ENCODE measurements at regions not wholly inside any gene's neighbourhood (a gene's known extent, or its start where the extent isn't known, plus 50 kb on each side); places are given as distances from the start of the nearest gene placed in this dataset.

DNA sequence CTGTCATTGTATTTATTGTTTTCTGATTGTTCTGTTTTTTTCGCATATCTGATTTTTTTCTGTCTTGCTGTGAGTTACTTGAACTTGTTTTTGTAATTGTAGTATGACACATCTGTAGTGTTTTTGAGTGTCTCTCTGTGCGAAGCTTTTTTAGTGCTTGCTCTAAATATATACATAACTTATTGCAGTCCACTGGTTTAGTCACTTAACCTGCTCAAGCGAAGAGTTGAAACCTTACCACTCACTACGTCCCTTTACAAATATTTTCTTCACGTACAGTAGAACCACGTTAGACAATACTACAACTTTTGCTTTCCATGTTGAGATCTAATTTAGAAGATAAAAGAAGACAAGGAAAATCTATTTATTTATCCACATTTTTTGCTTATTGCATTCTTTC lies 713.0 kb upstream of the GRM7 start:
- no peaks in the 10 kb centered on the region for H3K27me3 Mint-ChIP-seq
- H3K4me1 Mint-ChIP-seq = no peaks in the 10 kb centered on the region
- no peak overlapping the region for H3K27ac Mint-ChIP-seq
- ATAC-seq (replicated peaks) (no peak), DNase-seq (no peak)
- no peaks in the 10 kb centered on the region for H3K36me3 Mint-ChIP-seq
- peaks cover 0 to 5% of the 10 kb centered on the region in 2 donors for H3K9me3 Mint-ChIP-seq
- H3K4me3 Mint-ChIP-seq = no peak overlapping the region

DNA sequence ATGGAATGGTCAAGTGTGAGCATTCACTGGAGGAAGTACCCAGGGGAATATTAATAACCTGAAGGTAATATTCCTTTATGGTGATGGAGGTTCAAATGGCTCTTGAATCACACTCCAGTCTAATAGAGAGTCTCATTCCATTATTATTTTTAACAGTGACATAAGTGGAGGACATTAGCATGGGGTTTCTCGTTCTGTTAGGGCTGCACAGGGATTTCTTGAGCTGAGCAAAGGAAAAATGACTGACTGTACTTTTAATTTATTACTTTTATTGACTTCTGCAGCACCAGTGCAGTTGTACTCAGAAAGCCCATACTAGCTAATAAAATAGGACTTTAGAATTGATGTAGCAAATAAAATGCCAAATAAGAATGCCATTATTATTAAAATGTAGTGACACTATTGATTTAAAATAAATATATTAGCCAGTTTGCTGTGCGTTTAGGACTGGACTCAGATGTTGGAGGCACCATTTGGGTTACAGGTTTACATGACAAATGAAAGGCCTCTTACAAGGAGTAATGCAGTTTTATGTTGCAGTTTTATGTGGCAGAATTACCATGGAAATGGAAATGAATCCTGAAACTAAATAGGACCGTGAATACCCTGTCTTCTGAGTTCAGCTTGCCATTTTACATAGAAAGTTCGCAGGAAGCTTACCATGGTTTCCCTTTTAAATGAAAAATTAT lies 705.1 kb upstream of the GRM7 start:
- Mint-ChIP-seq H3K36me3 (no peaks in the 10 kb centered on the region), H3K27ac (no peak overlapping the region), H3K9me3 (peaks cover 0 to 1% of the 10 kb centered on the region in 2 donors), H3K27me3 (peaks cover 0 to 4% of the 10 kb centered on the region in 2 donors), H3K4me1 (no peaks in the 10 kb centered on the region), H3K4me3 (no peak overlapping the region)
- DNase-seq (no peak), ATAC-seq (replicated peaks) (no peak)

DNA sequence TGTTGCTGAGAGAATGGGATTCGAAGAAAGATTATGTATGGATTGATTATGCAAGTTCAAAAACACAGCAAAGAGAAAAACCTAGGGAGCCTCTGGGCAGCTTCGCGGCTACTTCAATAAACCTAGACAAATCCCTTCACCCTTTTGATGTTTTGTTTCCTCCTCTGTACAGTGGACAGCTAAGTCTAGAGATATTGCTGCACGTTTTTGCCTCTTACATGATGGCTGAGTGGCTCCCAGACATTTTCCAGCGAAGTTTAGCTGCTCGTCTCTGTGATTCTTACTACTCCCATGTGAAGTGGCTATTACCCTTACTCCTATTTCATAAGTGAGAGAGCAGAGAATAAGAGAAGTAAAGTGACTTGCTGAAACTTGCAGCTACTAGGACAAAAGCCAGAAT lies 695.0 kb upstream of the GRM7 start:
- H3K4me1 Mint-ChIP-seq = peaks cover 0 to 2% of the 10 kb centered on the region in 2 donors
- no peaks in the 10 kb centered on the region for H3K27me3 Mint-ChIP-seq

DNA sequence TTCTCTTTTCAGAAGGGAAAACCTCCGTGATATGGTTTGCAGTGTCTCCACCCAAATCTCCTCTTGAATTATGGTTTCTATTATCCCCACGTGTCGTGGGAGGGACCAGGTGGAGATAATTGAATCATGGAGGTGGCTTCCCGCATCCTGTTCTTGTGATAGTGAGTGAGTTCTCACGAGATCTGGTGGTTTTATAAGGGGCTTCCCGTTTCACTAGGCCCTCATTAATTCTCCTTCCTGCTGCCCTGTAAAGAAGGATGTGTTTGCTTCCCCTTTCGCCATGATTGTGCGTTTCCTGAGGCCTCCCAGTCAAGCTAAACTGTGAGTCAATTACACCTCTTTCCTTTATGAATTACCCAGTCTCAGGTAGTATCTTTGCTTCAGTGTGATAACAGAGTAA lies 692.7 kb upstream of the GRM7 start:
- Mint-ChIP-seq H3K4me3 (no peak overlapping the region), H3K27me3 (no peaks in the 10 kb centered on the region)

More for the DNA sequence above, 695.0 kb upstream of the GRM7 start:
- Mint-ChIP-seq H3K9me3 (peaks cover 0 to 2% of the 10 kb centered on the region in 2 donors), H3K36me3 (no peaks in the 10 kb centered on the region), H3K4me3 (no peak overlapping the region), H3K27ac (no peak overlapping the region)
- no peak for ATAC-seq (replicated peaks)
- DNase-seq = no peak

DNA sequence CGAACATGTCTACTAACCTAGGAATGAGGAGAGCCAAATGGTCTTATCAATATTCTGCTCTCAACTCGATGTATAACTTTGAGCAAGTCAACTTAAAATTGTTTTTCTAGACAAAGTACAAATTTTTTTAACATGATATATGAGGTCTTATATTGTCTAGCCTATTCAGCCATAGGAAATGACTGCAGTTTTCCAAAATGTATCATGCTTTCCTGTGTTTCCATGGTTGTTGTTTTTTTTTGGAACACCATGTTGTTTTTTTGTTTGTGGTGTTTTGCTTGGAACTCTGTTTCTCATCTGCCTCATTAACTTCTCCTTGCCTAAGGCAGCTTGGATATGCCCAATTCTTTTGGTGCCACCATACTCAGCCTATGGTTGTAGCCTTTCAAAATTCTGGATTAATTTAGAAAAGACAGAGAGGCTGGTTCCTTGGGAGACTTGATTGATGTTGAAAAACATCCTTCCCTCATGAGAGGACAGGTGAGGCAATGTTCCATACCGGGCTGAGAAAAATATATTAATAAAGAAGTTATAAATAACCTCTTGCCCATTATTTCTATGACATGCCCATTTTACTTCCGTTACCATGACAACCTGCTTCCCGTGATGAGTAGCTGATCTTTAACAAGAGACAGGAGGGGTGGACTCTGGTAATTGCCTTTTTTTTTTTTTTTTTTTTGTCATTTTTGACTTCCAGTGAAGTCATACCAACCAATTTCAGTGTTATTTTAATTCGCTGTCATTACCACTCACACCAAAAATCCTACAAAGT lies 687.9 kb upstream of the GRM7 start:
- peaks cover 0 to 2% of the 10 kb centered on the region in 2 donors for H3K9me3 Mint-ChIP-seq
- H3K4me1 Mint-ChIP-seq = peaks cover 0 to 2% of the 10 kb centered on the region in 2 donors
- H3K4me3 Mint-ChIP-seq = no peak overlapping the region
- H3K27me3 Mint-ChIP-seq = no peaks in the 10 kb centered on the region
- no peak for ATAC-seq (replicated peaks)
- H3K27ac Mint-ChIP-seq = no peak overlapping the region
- no peak for DNase-seq
- no peaks in the 10 kb centered on the region for H3K36me3 Mint-ChIP-seq

More for the DNA sequence above, 692.7 kb upstream of the GRM7 start:
- ATAC-seq (replicated peaks) (peak; percentile 51 to 62), DNase-seq (no peak)
- Mint-ChIP-seq H3K36me3 (no peaks in the 10 kb centered on the region), H3K27ac (peak overlapping the region; percentile 20), H3K9me3 (peaks cover 0 to 2% of the 10 kb centered on the region in 2 donors), H3K4me1 (peaks cover 0 to 2% of the 10 kb centered on the region in 2 donors)

DNA sequence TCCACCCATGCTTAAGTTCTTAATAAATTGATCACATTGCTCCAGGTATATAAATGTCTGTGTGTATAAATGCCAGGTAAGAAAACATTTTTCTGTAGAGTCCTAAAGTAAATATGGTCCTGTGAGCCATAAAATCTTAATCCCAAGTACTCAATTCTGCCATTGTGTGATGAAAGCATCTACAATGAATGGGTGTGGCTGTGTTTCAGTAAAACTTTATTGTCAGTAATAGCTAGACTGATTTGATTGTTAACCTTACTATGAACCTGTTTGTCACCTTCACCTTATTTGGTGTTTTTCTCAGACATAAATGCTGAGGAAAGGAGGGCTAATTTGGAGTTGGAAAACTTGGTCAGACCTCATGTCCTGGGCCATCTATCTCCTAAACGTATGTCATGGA lies 683.5 kb upstream of the GRM7 start:
- Mint-ChIP-seq H3K36me3 (no peaks in the 10 kb centered on the region), H3K27me3 (no peaks in the 10 kb centered on the region), H3K9me3 (no peaks in the 10 kb centered on the region), H3K27ac (no peak overlapping the region), H3K4me1 (no peaks in the 10 kb centered on the region), H3K4me3 (no peak overlapping the region)
- no peak for ATAC-seq (replicated peaks)
- no peak for DNase-seq

DNA sequence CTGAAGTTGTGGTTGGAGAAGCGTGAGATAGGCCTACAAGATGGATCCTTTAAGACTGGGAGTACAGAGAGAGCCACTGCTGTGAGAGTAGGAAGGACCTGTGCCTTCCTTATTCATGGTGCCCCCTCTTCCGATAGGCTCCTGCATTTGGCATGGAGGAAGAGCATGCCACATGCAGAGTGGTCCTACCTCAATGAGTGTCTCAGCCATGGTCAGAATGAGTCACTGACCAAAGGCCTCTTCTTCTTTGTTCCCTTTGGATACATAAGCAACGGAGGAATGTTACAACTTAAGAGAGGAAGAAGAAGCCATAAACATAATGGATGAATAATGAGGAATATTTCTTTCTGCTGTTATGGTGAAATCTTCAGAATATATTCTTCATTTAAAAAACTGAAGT lies 681.2 kb upstream of the GRM7 start:
- no peaks in the 10 kb centered on the region for H3K9me3 Mint-ChIP-seq
- DNase-seq (no peak), ATAC-seq (replicated peaks) (no peak)
- no peaks in the 10 kb centered on the region for H3K4me1 Mint-ChIP-seq
- H3K27me3 Mint-ChIP-seq = no peaks in the 10 kb centered on the region
- no peak overlapping the region for H3K27ac Mint-ChIP-seq
- H3K4me3 Mint-ChIP-seq = no peak overlapping the region
- H3K36me3 Mint-ChIP-seq = no peaks in the 10 kb centered on the region

DNA sequence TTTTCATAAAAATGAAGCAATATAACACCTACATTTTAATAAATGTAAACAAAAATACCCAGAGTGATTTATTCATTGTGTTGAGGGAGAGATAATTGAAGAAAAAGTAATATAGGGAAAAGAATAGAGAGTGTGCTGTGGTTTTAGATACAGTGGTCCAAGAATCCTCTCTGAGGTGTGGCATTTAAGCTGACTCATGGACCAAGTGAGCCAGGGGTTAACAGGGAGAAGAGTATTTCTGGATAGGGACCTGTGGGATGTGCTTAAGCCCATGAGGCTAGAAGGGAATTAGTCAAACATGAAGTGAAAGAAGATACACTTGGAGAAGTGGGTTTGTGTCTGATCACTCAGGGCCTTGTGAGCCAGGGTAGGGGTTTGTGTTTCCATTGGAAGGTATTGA lies 680.7 kb upstream of the GRM7 start:
- no peak overlapping the region for H3K27ac Mint-ChIP-seq
- DNase-seq (no peak), ATAC-seq (replicated peaks) (no peak)
- no peaks in the 10 kb centered on the region for H3K4me1 Mint-ChIP-seq
- no peaks in the 10 kb centered on the region for H3K36me3 Mint-ChIP-seq
- H3K27me3 Mint-ChIP-seq = no peaks in the 10 kb centered on the region
- H3K4me3 Mint-ChIP-seq = no peak overlapping the region
- H3K9me3 Mint-ChIP-seq = no peaks in the 10 kb centered on the region

DNA sequence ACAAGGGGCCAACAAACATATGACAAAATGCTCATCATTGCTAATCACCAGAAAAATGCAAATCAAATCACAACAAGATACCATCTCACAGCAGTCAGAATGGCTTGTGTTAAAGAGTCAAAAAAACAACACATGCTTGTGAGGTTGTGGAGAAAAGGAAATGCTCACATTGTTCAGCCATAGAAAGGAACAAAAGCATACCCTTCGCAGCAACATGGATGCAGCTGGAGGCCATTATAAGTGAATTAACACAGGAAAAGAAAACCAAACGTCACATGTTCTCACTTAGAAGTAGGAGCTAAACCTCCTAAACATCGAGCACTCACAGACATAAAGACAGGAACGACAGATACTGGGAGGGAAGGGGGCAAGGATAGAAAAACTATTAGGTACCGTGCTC lies 678.4 kb upstream of the GRM7 start:
- H3K27ac Mint-ChIP-seq = no peak overlapping the region
- H3K4me3 Mint-ChIP-seq = no peak overlapping the region
- H3K36me3 Mint-ChIP-seq = no peaks in the 10 kb centered on the region
- no peaks in the 10 kb centered on the region for H3K4me1 Mint-ChIP-seq
- ATAC-seq (replicated peaks) (no peak), DNase-seq (no peak)
- no peaks in the 10 kb centered on the region for H3K27me3 Mint-ChIP-seq
- H3K9me3 Mint-ChIP-seq = no peaks in the 10 kb centered on the region

DNA sequence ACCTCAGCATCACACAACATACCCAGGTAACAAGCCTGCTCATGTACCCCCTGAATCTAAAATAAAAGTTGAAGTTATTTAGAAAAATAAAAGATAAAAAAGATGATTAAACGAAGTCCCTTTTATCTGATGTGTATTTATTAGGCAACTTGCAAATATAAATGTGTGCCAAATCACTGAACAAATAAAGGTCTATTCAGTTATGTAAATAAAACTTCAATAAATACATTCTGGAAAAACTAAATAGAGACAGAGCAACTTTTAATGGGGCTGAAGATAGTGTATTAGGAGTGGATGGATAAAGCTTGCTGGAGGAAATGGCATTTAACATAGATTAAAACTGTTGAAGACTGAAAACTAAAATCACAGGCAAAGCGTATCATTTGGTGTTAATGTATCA lies 678.0 kb upstream of the GRM7 start:
- H3K4me1 Mint-ChIP-seq = no peaks in the 10 kb centered on the region
- DNase-seq = no peak
- no peak overlapping the region for H3K4me3 Mint-ChIP-seq
- no peak overlapping the region for H3K27ac Mint-ChIP-seq
- H3K36me3 Mint-ChIP-seq = no peaks in the 10 kb centered on the region
- no peak for ATAC-seq (replicated peaks)
- no peaks in the 10 kb centered on the region for H3K27me3 Mint-ChIP-seq
- H3K9me3 Mint-ChIP-seq = peaks cover 0 to 4% of the 10 kb centered on the region in 2 donors

DNA sequence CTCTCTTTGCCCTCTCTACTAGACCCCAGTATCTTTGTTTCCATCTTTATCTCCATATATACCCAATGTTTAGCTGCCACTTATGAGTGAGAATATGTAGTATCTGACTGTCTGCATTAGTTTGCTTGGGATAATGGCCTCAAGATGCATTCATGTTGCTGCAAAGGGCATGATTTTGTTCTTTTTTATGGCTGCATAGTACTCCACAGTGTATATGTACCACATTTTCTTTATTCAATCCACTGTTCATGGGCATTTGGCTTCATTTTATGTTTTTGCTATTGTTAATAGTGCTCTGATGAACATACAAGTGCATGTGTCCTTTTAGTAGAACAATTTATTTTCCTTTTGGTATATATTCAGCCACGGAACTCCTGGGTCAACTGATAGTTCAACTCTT lies 671.5 kb upstream of the GRM7 start:
- Mint-ChIP-seq H3K9me3 (peaks cover 0 to 5% of the 10 kb centered on the region in 2 donors), H3K36me3 (no peaks in the 10 kb centered on the region), H3K27ac (no peak overlapping the region), H3K4me3 (no peak overlapping the region), H3K27me3 (peaks cover 3 to 4% of the 10 kb centered on the region in 2 donors), H3K4me1 (no peaks in the 10 kb centered on the region)
- DNase-seq = no peak
- no peak for ATAC-seq (replicated peaks)

DNA sequence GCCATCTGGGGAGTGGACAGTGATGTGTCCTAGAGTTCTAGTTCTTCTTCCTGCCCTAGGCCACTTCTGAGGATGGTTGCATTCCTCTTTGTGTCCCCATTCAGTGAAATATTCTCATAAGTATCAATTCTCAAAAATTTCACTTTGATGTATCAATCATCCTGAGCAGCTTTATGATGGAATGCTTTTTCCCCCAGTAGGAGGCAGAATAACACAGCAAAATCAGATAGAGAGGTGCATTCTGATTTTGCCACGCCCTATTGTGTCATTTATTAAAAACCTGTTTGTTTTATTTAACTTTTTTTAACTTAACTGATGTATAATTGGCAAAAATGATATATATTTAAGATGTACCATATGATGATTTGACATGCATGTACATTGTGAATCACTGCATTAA lies 656.0 kb upstream of the GRM7 start:
- H3K27me3 Mint-ChIP-seq = peaks cover 0 to 4% of the 10 kb centered on the region in 2 donors
- no peak for DNase-seq
- no peak overlapping the region for H3K4me3 Mint-ChIP-seq
- H3K9me3 Mint-ChIP-seq = no peaks in the 10 kb centered on the region
- peak; percentile 63 to 73 for ATAC-seq (replicated peaks)
- no peaks in the 10 kb centered on the region for H3K36me3 Mint-ChIP-seq
- H3K4me1 Mint-ChIP-seq = no peaks in the 10 kb centered on the region
- no peak overlapping the region for H3K27ac Mint-ChIP-seq

DNA sequence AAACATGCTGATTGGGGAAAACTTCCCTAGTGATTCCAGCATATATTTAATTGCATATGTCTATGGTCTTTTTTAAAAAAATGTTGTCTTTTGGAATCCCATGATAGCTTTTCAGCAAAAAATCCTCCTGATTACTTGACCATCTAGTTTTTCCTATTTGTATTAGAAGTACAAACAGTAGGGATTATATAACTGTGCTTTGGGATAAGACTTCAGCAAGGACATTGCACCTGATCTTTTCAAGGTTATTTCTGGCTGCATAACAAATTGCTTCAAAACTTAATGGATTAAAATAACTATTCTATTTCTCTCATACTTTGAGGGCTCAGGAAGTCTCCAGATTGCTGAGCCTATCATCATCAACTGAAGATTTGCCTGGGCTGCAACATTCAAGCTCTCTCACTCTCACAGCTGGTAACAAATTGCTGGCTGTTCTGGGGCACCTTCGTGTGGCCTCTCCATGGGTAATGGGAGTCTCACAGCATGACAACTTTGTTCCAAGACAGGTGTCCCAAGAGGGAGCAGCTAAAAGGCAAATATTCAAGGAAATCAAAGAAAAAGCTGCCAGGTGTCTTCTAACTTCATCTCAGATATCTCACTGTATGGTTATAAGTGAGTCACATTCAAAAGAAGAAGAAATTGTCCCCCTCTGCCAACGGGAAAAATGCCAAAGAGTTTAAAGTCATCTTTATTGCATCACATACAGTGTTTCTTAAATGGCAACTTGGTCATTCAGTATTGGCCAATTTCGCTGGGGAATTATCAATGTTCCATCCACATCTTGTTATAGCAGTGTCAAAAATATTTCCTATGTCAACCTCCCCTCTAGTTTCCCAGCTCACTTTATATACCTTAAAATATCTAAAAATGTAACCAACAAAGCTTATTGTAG lies 644.5 kb upstream of the GRM7 start:
- Mint-ChIP-seq H3K4me1 (peaks cover 0 to 10% of the 10 kb centered on the region in 2 donors), H3K9me3 (no peaks in the 10 kb centered on the region), H3K4me3 (no peak overlapping the region), H3K36me3 (no peaks in the 10 kb centered on the region), H3K27ac (no peak overlapping the region), H3K27me3 (no peaks in the 10 kb centered on the region)
- no peak for DNase-seq
- no peak for ATAC-seq (replicated peaks)

DNA sequence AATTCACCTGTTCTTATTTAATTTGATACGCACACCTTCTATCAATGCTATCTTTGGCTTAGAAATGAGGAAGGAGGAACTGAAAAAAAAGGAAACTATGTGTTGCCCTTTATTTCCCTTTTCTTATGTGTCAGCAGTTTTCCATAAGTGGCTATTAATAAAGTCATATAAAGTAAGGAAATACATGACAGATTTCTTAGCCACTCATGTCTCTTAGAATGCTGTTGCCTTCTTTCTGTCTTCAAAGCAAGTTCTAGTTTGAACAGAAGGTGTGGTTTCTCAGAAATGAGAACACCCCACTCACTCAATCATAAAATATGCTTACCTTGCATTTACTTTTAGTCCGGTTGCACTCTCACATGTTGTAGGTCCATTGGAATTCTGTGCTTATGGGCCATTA lies 640.5 kb upstream of the GRM7 start:
- no peaks in the 10 kb centered on the region for H3K9me3 Mint-ChIP-seq
- H3K4me3 Mint-ChIP-seq = no peak overlapping the region
- no peak overlapping the region for H3K27ac Mint-ChIP-seq
- H3K27me3 Mint-ChIP-seq = no peaks in the 10 kb centered on the region
- H3K36me3 Mint-ChIP-seq = no peaks in the 10 kb centered on the region
- peaks cover 2 to 10% of the 10 kb centered on the region in 2 donors for H3K4me1 Mint-ChIP-seq
- no peak for DNase-seq
- peak; percentile 10 to 34 for ATAC-seq (replicated peaks)

Measured in stimulated activated naive B cell treated with anti-CD40 and anti-IgM and Interleukin-4, amounts not matched to agents 10 μg/mL and 1 μg/mL and 100 μg/mL, for 72 hours (primary cell).